ENCODE measurements at regions not wholly inside any gene's neighbourhood (a gene's known extent, or its start where the extent isn't known, plus 50 kb on each side); places are given as distances from the start of the nearest gene placed in this dataset.
"Not testable (repeated sequence)": the region's sequence is repeated elsewhere in the genome, so short reads cannot be mapped to it uniquely, and the experiment has no call there.

DNA sequence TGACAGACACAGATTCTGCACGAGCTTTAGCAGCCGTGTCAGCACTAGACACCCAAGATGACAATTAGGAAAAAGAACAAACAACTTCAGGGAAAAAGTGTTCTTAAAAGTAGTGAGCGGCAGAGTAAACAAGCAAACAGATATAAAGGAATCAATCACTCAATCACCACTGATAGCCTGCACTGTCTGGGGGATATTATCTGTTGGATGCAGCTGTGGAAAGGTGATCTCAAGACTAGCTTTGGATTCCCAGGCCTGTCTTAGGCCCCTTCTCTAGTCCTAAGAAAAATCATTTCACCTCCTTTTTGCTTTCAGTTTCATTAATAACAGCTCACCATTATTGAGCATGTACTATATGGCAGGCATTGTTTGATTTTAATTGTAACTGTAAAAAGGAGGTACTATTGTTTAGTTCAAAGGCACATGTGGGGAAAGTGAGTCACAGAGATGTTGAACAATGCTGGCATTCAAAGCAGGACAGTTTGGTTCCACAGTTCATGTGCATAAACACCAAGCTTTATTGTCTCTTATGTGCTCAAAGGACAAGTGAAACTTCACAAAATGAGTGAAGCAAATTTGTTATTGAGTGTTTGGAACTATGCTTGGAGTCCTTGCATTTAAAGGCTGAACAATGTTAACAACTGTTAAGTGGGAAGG lies 147.3 kb upstream of the TCF4 start:
- TF ChIP-seq, protein P1, sequence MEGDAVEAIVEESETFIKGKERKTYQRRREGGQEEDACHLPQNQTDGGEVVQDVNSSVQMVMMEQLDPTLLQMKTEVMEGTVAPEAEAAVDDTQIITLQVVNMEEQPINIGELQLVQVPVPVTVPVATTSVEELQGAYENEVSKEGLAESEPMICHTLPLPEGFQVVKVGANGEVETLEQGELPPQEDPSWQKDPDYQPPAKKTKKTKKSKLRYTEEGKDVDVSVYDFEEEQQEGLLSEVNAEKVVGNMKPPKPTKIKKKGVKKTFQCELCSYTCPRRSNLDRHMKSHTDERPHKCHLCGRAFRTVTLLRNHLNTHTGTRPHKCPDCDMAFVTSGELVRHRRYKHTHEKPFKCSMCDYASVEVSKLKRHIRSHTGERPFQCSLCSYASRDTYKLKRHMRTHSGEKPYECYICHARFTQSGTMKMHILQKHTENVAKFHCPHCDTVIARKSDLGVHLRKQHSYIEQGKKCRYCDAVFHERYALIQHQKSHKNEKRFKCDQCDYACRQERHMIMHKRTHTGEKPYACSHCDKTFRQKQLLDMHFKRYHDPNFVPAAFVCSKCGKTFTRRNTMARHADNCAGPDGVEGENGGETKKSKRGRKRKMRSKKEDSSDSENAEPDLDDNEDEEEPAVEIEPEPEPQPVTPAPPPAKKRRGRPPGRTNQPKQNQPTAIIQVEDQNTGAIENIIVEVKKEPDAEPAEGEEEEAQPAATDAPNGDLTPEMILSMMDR (IDR thresholded peaks at IDR 0.05; ENCODE audit: low read depth, low read length) = no peak
- H3K27ac ChIP-seq (ENCODE audit: low read depth, low read length) = no peak overlapping the region
- CTCF ChIA-PET = no interaction called here
- H3K9me3 ChIP-seq (ENCODE audit: control insufficient read depth, insufficient read depth, low read length) = no peaks in the 10 kb centered on the region
- no peak overlapping the region for H3K4me3 ChIP-seq (ENCODE audit: low read depth, low read length)
- DNase-seq (ENCODE audit: low read depth, low spot score) = no peak
- H3K27me3 ChIP-seq (ENCODE audit: control insufficient read depth, insufficient read depth, low read length) = no peaks in the 10 kb centered on the region
- POLR2A ChIA-PET = no interaction called here

DNA sequence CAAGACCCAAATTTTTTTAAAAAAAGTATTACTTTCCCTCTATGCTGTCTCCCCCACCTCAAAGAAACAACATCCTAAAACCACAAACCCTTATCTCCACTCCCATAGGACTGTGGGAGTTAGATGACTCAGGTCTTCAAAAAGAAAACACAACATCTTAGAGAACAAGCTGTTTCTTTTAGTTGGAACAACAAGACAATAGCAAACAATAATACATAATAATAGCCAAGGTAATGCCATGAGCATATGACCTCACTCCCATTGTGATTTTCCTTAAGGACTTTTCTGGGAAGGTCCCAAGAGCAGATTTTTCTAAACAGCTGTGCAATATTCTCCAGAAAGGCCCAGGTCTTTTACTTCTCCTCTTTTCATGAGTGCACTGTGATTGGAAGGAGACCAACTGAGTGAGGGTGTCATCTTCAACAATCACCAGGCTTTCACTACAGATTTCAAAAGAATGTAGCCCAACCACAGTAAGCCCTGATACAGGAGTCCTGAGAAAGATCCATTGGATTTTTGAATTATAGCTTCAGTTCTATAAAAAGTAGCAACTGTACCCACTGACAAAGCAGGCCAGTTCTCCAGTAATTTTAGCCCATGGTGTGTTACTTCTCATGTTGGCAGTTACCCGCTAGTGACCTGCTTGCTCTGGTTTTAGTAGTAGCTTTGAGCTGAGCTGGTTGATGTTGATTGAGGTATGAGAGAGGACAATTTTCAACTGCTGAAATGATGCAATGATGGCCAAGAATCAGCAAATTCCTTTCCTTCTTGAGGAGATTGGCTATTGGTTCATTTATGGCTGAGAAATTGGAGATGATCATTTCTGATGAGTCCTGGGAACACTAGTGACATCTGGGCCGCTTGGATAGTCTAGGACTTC lies 144.5 kb upstream of the TCF4 start:
- Histone ChIP-seq H3K27me3 (ENCODE audit: control insufficient read depth, insufficient read depth, low read length) (no peaks in the 10 kb centered on the region), H3K27ac (ENCODE audit: low read depth, low read length) (no peak overlapping the region), H3K4me3 (ENCODE audit: low read depth, low read length) (no peak overlapping the region), H3K9me3 (ENCODE audit: control insufficient read depth, insufficient read depth, low read length) (no peaks in the 10 kb centered on the region)
- ChIA-PET POLR2A (no interaction called here), CTCF (no interaction called here)
- no peak for DNase-seq (ENCODE audit: low read depth, low spot score)
- TF ChIP-seq, protein P1 (IDR thresholded peaks at IDR 0.05; ENCODE audit: low read depth, low read length) = no peak

DNA sequence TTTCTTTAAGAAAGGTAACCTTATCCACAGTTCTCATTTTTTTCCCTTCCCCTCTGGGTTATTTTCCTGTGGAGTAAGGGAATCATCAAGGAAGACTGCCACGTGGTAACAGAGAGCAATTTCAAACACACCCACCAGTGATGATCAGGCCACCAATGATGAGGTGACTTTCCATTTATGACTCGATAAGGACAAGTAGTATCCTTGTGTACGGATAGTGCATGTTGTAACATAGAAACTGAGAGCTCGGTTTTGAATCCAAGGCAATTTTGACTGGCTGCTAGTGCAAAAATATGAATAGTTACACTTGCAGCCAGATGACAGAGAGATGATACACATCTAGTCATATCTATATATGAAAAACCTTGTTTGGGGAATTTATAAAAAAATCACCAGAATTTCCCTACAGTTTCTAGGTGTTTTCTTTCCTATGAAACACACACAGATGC lies 143.6 kb upstream of the TCF4 start:
- TF ChIP-seq, protein P1 (IDR thresholded peaks at IDR 0.05; ENCODE audit: low read depth, low read length) = no peak
- DNase-seq (ENCODE audit: low read depth, low spot score) = no peak

DNA sequence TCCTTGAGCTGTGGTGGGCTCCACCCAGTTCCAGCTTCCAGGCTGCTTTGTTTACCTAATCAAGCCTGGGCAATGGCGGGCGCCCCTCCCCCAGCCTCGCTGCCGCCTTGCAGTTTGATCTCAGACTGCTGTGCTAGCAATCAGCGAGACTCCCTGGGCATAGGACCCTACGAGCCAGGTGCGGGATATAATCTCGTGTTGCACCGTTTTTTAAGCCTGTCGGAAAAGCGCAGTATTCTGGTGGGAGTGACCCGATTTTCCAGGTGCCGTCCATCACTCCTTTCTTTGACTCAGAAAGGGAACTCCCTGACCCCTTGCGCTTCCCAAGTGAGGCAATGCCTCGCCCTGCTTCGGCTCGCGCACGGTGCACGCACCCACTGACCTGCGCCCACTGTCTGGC lies 133.0 kb upstream of the TCF4 start:
- H3K27ac ChIP-seq (ENCODE audit: low read depth, low read length); H3K9me3 ChIP-seq (ENCODE audit: control insufficient read depth, insufficient read depth, low read length); CTCF ChIA-PET; H3K4me3 ChIP-seq (ENCODE audit: low read depth, low read length); H3K27me3 ChIP-seq (ENCODE audit: control insufficient read depth, insufficient read depth, low read length); POLR2A ChIA-PET; DNase-seq (ENCODE audit: low read depth, low spot score): not testable (repeated sequence)

More for the DNA sequence above, 143.6 kb upstream of the TCF4 start:
- no peak overlapping the region for H3K27ac ChIP-seq (ENCODE audit: low read depth, low read length)
- ChIA-PET POLR2A (no interaction called here), CTCF (no interaction called here)
- H3K27me3 ChIP-seq (ENCODE audit: control insufficient read depth, insufficient read depth, low read length) = no peaks in the 10 kb centered on the region
- H3K4me3 ChIP-seq (ENCODE audit: low read depth, low read length) = no peak overlapping the region
- no peaks in the 10 kb centered on the region for H3K9me3 ChIP-seq (ENCODE audit: control insufficient read depth, insufficient read depth, low read length)

DNA sequence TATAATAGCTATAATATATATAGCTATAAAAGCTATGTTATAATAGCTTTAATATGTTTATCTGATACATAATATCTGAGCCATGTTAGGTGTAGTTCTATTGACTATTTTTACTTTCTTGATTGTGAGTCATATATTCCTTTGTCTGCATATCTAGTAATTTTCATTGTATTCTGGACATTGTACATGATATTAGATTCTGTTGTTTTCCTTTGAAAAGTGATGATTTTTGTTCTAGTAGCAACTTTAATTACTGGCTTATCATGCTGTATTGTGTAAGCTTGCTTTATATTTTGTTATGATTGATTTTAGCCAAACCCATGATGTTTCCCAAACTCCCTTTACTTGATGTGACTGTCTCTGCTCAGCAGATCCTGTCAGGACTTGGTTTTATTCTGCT lies 125.7 kb upstream of the TCF4 start:
- H3K4me3 ChIP-seq (ENCODE audit: low read depth, low read length) = no peak overlapping the region
- peaks cover 3% of the 10 kb centered on the region; the same call in 1 of the 2 replicates for H3K9me3 ChIP-seq (ENCODE audit: control insufficient read depth, insufficient read depth, low read length)
- TF ChIP-seq, protein P1 (IDR thresholded peaks at IDR 0.05; ENCODE audit: low read depth, low read length) = no peak
- ChIA-PET POLR2A (no interaction called here), CTCF (interaction anchor here (0.6 to 1.0 kb wide), 2 partner anchors 30 to 438 kb away, joined by 3 read pairs; no protein-coding TSS in a partner anchor)
- H3K27ac ChIP-seq (ENCODE audit: low read depth, low read length) = no peak overlapping the region
- DNase-seq (ENCODE audit: low read depth, low spot score) = no peak
- no peaks in the 10 kb centered on the region for H3K27me3 ChIP-seq (ENCODE audit: control insufficient read depth, insufficient read depth, low read length)

Data from AG04450 (cell line).